Mesendoderm (in vitro differentiated cells): ENCODE measurements at regions not wholly inside any gene's neighbourhood (a gene's known extent, or its start where the extent isn't known, plus 50 kb on each side); places are given as distances from the start of the nearest gene placed in this dataset.

Experiments
- DNase-seq: peaks from one replicate; pipeline ENCODE4 v3.0.0; 2013
- H2AK5ac ChIP-seq: 2 replicates; pipeline ENCODE4 v1.6.1; 2013; ENCODE audit warnings: low read length, inconsistent platforms
- H2BK120ac ChIP-seq: 2 replicates; pipeline ENCODE4 v1.6.1; 2013; ENCODE audit warnings: low read depth, mild to moderate bottlenecking, low read length, moderate library complexity, mixed read lengths
- H2BK15ac ChIP-seq: replicated peaks from 2 replicates; pipeline ENCODE4 v1.6.1; 2013; ENCODE audit warnings: low read depth, mild to moderate bottlenecking, moderate library complexity
- H2BK5ac ChIP-seq: 2 replicates; pipeline ENCODE4 v1.6.1; 2013; ENCODE audit warnings: low read length, inconsistent platforms
- H3K18ac ChIP-seq: 2 replicates; pipeline ENCODE4 v1.6.1; 2013; ENCODE audit warnings: mild to moderate bottlenecking, low read length, mixed read lengths
- H3K23ac ChIP-seq: one replicate; pipeline ENCODE4 v1.6.1; 2013; ENCODE audit warnings: low read length
- H3K27ac ChIP-seq: 2 replicates; pipeline ENCODE4 v1.5.1; 2013; ENCODE audit warnings: low read depth, mild to moderate bottlenecking, inconsistent platforms, low read length, moderate library complexity
- H3K27me3 ChIP-seq: 2 replicates; pipeline ENCODE4 v1.6.1; 2013; ENCODE audit warnings: low read length, control low read depth, mild to moderate bottlenecking, inconsistent platforms; ENCODE audit not compliant: insufficient read depth, poor library complexity
- H3K36me3 ChIP-seq: 2 replicates; pipeline ENCODE4 v1.6.1; 2013; ENCODE audit warnings: low read length, inconsistent platforms; ENCODE audit not compliant: control insufficient read depth, insufficient read depth
- H3K4ac ChIP-seq: one replicate; pipeline ENCODE4 v1.6.1; 2013; ENCODE audit warnings: low read depth, mild to moderate bottlenecking, low read length, moderate library complexity
- H3K4me1 ChIP-seq: 2 replicates; pipeline ENCODE4 v1.6.1; 2013; ENCODE audit warnings: low read depth, low read length, inconsistent platforms; ENCODE audit not compliant: control insufficient read depth
- H3K4me2 ChIP-seq: 2 replicates; pipeline ENCODE4 v1.6.1; 2013; ENCODE audit warnings: low read length
- H3K4me3 ChIP-seq: 2 replicates; pipeline ENCODE4 v1.5.1; 2013; ENCODE audit warnings: mild to moderate bottlenecking, low read length
- H3K56ac ChIP-seq: one replicate; pipeline ENCODE4 v1.6.1; 2013; ENCODE audit warnings: low read length
- H3K79me1 ChIP-seq: 2 replicates; pipeline ENCODE4 v1.6.1; 2013; ENCODE audit warnings: low read length, inconsistent platforms
- H3K79me2 ChIP-seq: 2 replicates; pipeline ENCODE4 v1.6.1; 2013; ENCODE audit warnings: mild to moderate bottlenecking, low read length; ENCODE audit not compliant: control insufficient read depth, insufficient read depth
- H3K9ac ChIP-seq: 2 replicates; pipeline ENCODE4 v1.6.1; 2013; ENCODE audit warnings: low read length, inconsistent platforms
- H4K5ac ChIP-seq: one replicate; pipeline ENCODE4 v1.6.1; 2013; ENCODE audit warnings: low read length
- H4K8ac ChIP-seq: one replicate; pipeline ENCODE4 v1.6.1; 2013; ENCODE audit warnings: low read depth, mild to moderate bottlenecking, control low read depth, low read length, moderate library complexity
- WGBS: extraction: QIAGEN DNeasy Blood & Tissue Kit; methylation state at CpG from one replicate; pipeline ENCODE4 v1.1.7; 2013; ENCODE audit warnings: low lambda C conversion rate, missing lambda C conversion rate; ENCODE audit not compliant: insufficient coverage; ENCODE audit errors: extremely low coverage; 5-methylcytosine and 5-hydroxymethylcytosine counted together

GRCh38 chr9:78573669-78574068 is 276.7 kb downstream of the PSAT1 start:
- Histone ChIP-seq H3K27ac (no peak overlapping the region), H2BK15ac (no peak overlapping the region), H3K79me2 (no peaks in the 10 kb centered on the region), H4K8ac (no peak overlapping the region), H3K56ac (no peak overlapping the region), H3K4me1 (peaks cover 7% of the 10 kb centered on the region), H3K27me3 (no peaks in the 10 kb centered on the region), H2BK120ac (no peak overlapping the region), H3K4me3 (no peak overlapping the region), H3K4me2 (no peak overlapping the region), H2BK5ac (no peak overlapping the region), H2AK5ac (no peak overlapping the region), H3K36me3 (no peaks in the 10 kb centered on the region), H3K79me1 (no peaks in the 10 kb centered on the region), H3K18ac (no peak overlapping the region), H4K5ac (no peak overlapping the region), H3K23ac (no peak overlapping the region), H3K4ac (no peak overlapping the region), H3K9ac (no peak overlapping the region)
- WGBS = no CpG with 5 or more reads among the region's 4 CpGs
- no peak for DNase-seq

- no peak overlapping the region for H3K18ac ChIP-seq
- peak overlapping the region; percentile 67 for H2BK120ac ChIP-seq
- H3K36me3 ChIP-seq = no peaks in the 10 kb centered on the region
- no peak overlapping the region for H3K4ac ChIP-seq
- H3K4me3 ChIP-seq = no peak overlapping the region
- no peaks in the 10 kb centered on the region for H3K27me3 ChIP-seq
- H3K27ac ChIP-seq = peak overlapping the region; percentile 53
- peak overlapping the region; percentile 54 for H2BK5ac ChIP-seq
- no peak overlapping the region for H3K9ac ChIP-seq
- no peak overlapping the region for H3K4me2 ChIP-seq
- no peak overlapping the region for H4K5ac ChIP-seq
- peak overlapping the region; percentile 43 for H3K56ac ChIP-seq
- H3K23ac ChIP-seq = no peak overlapping the region
- H4K8ac ChIP-seq = no peak overlapping the region
- WGBS = no CpG with 5 or more reads among the region's 7 CpGs
- no peaks in the 10 kb centered on the region for H3K79me1 ChIP-seq
- no peaks in the 10 kb centered on the region for H3K79me2 ChIP-seq
- H2AK5ac ChIP-seq = no peak overlapping the region
- DNase-seq = peak; percentile 27
- peaks cover 7% of the 10 kb centered on the region for H3K4me1 ChIP-seq
- H2BK15ac ChIP-seq = no peak overlapping the region
Measured at GRCh38 chr9:78574354-78575045, 277.6 kb downstream of the PSAT1 start.

- H2BK5ac ChIP-seq = no peak overlapping the region
- no peak overlapping the region for H3K56ac ChIP-seq
- H3K79me2 ChIP-seq = no peaks in the 10 kb centered on the region
- H3K4ac ChIP-seq = no peak overlapping the region
- H2BK120ac ChIP-seq = no peak overlapping the region
- no peak overlapping the region for H3K9ac ChIP-seq
- H3K27ac ChIP-seq = no peak overlapping the region
- H3K23ac ChIP-seq = no peak overlapping the region
- H3K79me1 ChIP-seq = no peaks in the 10 kb centered on the region
- no peaks in the 10 kb centered on the region for H3K36me3 ChIP-seq
- no peak overlapping the region for H4K8ac ChIP-seq
- no CpG with 5 or more reads among the region's 4 CpGs for WGBS
- H2AK5ac ChIP-seq = no peak overlapping the region
- H3K4me2 ChIP-seq = no peak overlapping the region
- H4K5ac ChIP-seq = no peak overlapping the region
- peaks cover 7% of the 10 kb centered on the region for H3K4me1 ChIP-seq
- no peak overlapping the region for H3K18ac ChIP-seq
- DNase-seq = peak; percentile 26
- no peaks in the 10 kb centered on the region for H3K27me3 ChIP-seq
- H2BK15ac ChIP-seq = no peak overlapping the region
- no peak overlapping the region for H3K4me3 ChIP-seq
Measured at GRCh38 chr9:78575081-78575480, 278.2 kb downstream of the PSAT1 start.

- no peak for DNase-seq
- H3K4ac ChIP-seq = no peak overlapping the region
- no peak overlapping the region for H3K4me2 ChIP-seq
- H3K36me3 ChIP-seq = no peaks in the 10 kb centered on the region
- H3K18ac ChIP-seq = peak overlapping the region; percentile 91
- H3K27ac ChIP-seq = peak overlapping the region; percentile 88
- H2AK5ac ChIP-seq = peak overlapping the region; percentile 14
- no peaks in the 10 kb centered on the region for H3K79me2 ChIP-seq
- H2BK120ac ChIP-seq = peak overlapping the region; percentile 54
- H4K8ac ChIP-seq = peak overlapping the region; percentile 28
- no peaks in the 10 kb centered on the region for H3K27me3 ChIP-seq
- no peak overlapping the region for H3K9ac ChIP-seq
- H2BK15ac ChIP-seq = no peak overlapping the region
- no peak overlapping the region for H3K4me3 ChIP-seq
- no peaks in the 10 kb centered on the region for H3K79me1 ChIP-seq
- no peak overlapping the region for H4K5ac ChIP-seq
- no peak overlapping the region for H3K23ac ChIP-seq
- WGBS = no CpG with 5 or more reads among the region's 3 CpGs
- H2BK5ac ChIP-seq = peak overlapping the region; percentile 79
- H3K56ac ChIP-seq = peak overlapping the region; percentile 50
- peaks cover 7% of the 10 kb centered on the region for H3K4me1 ChIP-seq
Measured at GRCh38 chr9:78575771-78576170, 278.8 kb downstream of the PSAT1 start.

- H3K4me1 ChIP-seq = peaks cover 7% of the 10 kb centered on the region
- no peak for DNase-seq
- H3K36me3 ChIP-seq = no peaks in the 10 kb centered on the region
- no peak overlapping the region for H4K8ac ChIP-seq
- H3K79me2 ChIP-seq = no peaks in the 10 kb centered on the region
- H3K4ac ChIP-seq = no peak overlapping the region
- H3K9ac ChIP-seq = no peak overlapping the region
- no peak overlapping the region for H2BK5ac ChIP-seq
- no peak overlapping the region for H3K4me2 ChIP-seq
- no peak overlapping the region for H2BK120ac ChIP-seq
- no peak overlapping the region for H4K5ac ChIP-seq
- no peak overlapping the region for H3K23ac ChIP-seq
- no peaks in the 10 kb centered on the region for H3K27me3 ChIP-seq
- H3K56ac ChIP-seq = no peak overlapping the region
- no peaks in the 10 kb centered on the region for H3K79me1 ChIP-seq
- H3K4me3 ChIP-seq = no peak overlapping the region
- WGBS = no CpG with 5 or more reads among the region's 5 CpGs
- H3K27ac ChIP-seq = no peak overlapping the region
- no peak overlapping the region for H3K18ac ChIP-seq
- H2BK15ac ChIP-seq = no peak overlapping the region
- no peak overlapping the region for H2AK5ac ChIP-seq
Measured at GRCh38 chr9:78577156-78577906, 280.4 kb downstream of the PSAT1 start.
